ENCODE measurements at regions not wholly inside any gene's neighbourhood (a gene's known extent, or its start where the extent isn't known, plus 50 kb on each side); places are given as distances from the start of the nearest gene placed in this dataset.
"Not testable (repeated sequence)": the region's sequence is repeated elsewhere in the genome, so short reads cannot be mapped to it uniquely, and the experiment has no call there.

DNA sequence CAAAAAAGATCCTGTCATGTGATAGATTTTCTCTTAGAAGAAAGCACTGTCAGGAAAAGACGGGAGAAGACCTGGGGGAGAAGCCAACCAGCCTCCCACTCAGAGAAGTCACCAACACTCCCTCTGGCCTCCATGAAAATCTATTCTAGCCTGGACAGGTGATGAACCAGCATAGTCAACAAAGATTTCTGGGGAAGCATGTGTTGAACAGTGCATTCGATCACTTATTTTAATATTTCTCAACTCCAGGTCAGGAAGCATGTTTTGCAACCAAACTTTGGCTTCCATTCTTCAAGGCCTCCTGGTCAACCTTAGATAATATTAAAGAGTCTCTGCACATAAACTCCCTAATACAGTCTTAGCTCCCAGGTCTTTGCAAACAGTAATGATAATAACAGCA lies 74.7 kb upstream of the ERCC4 start:
- Histone ChIP-seq H3K36me3 (ENCODE audit: control insufficient read depth, insufficient read depth, low read length) (no peaks in the 10 kb centered on the region), H3K4me3 (ENCODE audit: low read depth, low read length) (no peak overlapping the region), H3K9ac (no peak overlapping the region), H3K4me1 (no peaks in the 10 kb centered on the region), H3K9me3 (ENCODE audit: control insufficient read depth, low read length) (no peaks in the 10 kb centered on the region), H2AFZ (no peak overlapping the region), H3K79me2 (no peaks in the 10 kb centered on the region), H3K4me2 (ENCODE audit: low read length) (no peak overlapping the region), H3K27me3 (ENCODE audit: control insufficient read depth, insufficient read depth, low read length) (no peaks in the 10 kb centered on the region), H3K27ac (no peak overlapping the region)
- TF ChIP-seq, protein P1, sequence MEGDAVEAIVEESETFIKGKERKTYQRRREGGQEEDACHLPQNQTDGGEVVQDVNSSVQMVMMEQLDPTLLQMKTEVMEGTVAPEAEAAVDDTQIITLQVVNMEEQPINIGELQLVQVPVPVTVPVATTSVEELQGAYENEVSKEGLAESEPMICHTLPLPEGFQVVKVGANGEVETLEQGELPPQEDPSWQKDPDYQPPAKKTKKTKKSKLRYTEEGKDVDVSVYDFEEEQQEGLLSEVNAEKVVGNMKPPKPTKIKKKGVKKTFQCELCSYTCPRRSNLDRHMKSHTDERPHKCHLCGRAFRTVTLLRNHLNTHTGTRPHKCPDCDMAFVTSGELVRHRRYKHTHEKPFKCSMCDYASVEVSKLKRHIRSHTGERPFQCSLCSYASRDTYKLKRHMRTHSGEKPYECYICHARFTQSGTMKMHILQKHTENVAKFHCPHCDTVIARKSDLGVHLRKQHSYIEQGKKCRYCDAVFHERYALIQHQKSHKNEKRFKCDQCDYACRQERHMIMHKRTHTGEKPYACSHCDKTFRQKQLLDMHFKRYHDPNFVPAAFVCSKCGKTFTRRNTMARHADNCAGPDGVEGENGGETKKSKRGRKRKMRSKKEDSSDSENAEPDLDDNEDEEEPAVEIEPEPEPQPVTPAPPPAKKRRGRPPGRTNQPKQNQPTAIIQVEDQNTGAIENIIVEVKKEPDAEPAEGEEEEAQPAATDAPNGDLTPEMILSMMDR (IDR thresholded peaks at IDR 0.05), result no peak

DNA sequence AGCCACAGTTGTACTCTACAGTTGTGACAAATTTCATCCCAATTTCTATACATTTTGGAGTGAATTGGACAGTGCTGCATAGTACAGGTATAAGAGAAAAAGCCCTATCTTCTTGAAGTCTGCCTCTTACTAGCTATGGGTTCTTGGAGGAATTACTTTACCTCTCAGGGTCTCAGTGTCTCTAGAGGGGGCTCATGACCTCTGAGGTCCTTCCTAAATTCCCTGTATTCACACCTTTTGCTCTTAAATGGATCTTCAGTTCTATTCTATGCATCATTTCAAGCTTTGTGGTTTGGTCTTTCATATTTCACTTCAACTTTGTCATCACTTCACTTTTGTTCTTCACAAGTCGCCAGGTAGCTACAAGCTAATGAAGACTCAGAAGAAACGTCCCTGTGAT lies 71.2 kb upstream of the ERCC4 start:
- Histone ChIP-seq H3K4me3 (ENCODE audit: low read depth, low read length) (no peak overlapping the region), H3K4me1 (no peaks in the 10 kb centered on the region), H3K27me3 (ENCODE audit: control insufficient read depth, insufficient read depth, low read length) (no peaks in the 10 kb centered on the region), H2AFZ (no peak overlapping the region), H3K36me3 (ENCODE audit: control insufficient read depth, insufficient read depth, low read length) (no peaks in the 10 kb centered on the region), H3K4me2 (ENCODE audit: low read length) (no peak overlapping the region), H3K9ac (no peak overlapping the region), H3K27ac (no peak overlapping the region), H3K9me3 (ENCODE audit: control insufficient read depth, low read length) (no peaks in the 10 kb centered on the region), H3K79me2 (no peaks in the 10 kb centered on the region)
- TF ChIP-seq, protein P1 (IDR thresholded peaks at IDR 0.05), result no peak

DNA sequence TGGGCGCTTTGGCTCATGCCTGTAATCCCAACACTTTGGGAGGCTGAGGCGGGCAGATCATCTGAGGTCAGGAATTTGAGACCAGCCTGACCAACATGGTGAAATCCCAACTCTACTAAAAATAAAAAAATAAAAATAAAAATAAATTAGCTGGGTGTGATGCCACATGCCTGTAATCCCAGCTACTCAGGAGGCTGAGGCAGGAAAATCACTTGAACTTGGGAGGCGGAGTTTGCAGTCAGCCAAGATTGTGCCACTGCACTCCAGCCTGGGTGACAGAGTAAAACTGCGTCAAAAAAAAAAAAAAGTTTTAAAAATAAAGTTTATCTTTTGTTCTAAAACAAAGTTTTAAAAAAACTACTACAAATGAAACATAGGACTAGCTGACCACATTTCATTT lies 69.8 kb upstream of the ERCC4 start:
- not testable (repeated sequence) for H3K79me2 ChIP-seq; H3K27ac ChIP-seq; H3K9me3 ChIP-seq (ENCODE audit: control insufficient read depth, low read length); H3K36me3 ChIP-seq (ENCODE audit: control insufficient read depth, insufficient read depth, low read length); H3K27me3 ChIP-seq (ENCODE audit: control insufficient read depth, insufficient read depth, low read length); H2AFZ ChIP-seq; H3K9ac ChIP-seq; H3K4me3 ChIP-seq (ENCODE audit: low read depth, low read length); H3K4me1 ChIP-seq; H3K4me2 ChIP-seq (ENCODE audit: low read length)

DNA sequence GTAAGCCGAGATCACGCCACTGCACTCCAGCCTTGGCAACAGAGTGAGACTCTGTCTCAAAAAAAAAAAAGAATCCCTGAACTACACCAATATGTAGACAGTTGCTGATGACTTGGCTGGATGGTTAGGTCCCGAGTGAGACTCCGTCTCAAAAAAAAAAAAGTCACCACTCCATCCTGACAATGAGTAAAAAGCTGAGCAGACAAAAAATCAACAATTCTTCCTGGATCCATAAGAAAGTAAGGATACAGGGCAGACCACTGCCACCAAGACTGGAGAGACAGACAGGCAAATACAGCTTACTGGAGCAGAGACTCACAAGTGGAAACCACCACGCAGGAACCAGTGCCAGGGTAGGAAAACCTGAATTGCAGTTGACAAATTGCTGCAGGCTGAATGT lies 67.1 kb upstream of the ERCC4 start:
- Histone ChIP-seq H3K79me2 (no peaks in the 10 kb centered on the region), H3K9ac (no peak overlapping the region), H3K4me3 (ENCODE audit: low read depth, low read length) (no peak overlapping the region), H3K27me3 (ENCODE audit: control insufficient read depth, insufficient read depth, low read length) (no peaks in the 10 kb centered on the region), H2AFZ (no peak overlapping the region), H3K4me2 (ENCODE audit: low read length) (no peak overlapping the region), H3K9me3 (ENCODE audit: control insufficient read depth, low read length) (no peaks in the 10 kb centered on the region), H3K36me3 (ENCODE audit: control insufficient read depth, insufficient read depth, low read length) (no peaks in the 10 kb centered on the region), H3K4me1 (no peaks in the 10 kb centered on the region), H3K27ac (no peak overlapping the region)
- TF ChIP-seq, protein P1 (IDR thresholded peaks at IDR 0.05), result no peak

DNA sequence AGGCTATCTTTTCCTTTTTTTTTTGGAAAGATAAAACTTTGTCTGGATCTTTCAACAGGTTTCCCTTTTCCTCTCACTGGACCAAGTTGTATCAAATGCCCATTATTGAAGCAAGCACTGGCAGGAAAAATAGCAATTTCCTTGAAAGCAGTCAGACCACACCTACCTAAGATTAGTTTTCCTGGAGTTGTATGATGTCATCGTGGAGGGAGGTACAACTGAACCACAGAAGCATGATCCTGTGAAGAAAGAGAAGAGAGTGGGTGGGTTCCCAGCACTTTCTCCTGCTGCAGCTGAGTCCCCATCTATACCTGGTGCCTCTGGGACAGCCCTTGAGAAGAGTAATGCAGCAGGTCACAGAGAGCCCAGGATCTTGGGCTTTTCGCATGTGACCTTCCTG lies 63.6 kb upstream of the ERCC4 start:
- TF ChIP-seq, protein P1 (IDR thresholded peaks at IDR 0.05), result no peak
- no peak overlapping the region for H2AFZ ChIP-seq
- no peak overlapping the region for H3K4me3 ChIP-seq (ENCODE audit: low read depth, low read length)
- H3K4me2 ChIP-seq (ENCODE audit: low read length), result no peak overlapping the region
- H3K9ac ChIP-seq, result no peak overlapping the region
- no peak overlapping the region for H3K27ac ChIP-seq
- H3K9me3 ChIP-seq (ENCODE audit: control insufficient read depth, low read length), result no peaks in the 10 kb centered on the region
- H3K4me1 ChIP-seq, result no peaks in the 10 kb centered on the region
- no peaks in the 10 kb centered on the region for H3K79me2 ChIP-seq
- H3K27me3 ChIP-seq (ENCODE audit: control insufficient read depth, insufficient read depth, low read length), result no peaks in the 10 kb centered on the region
- H3K36me3 ChIP-seq (ENCODE audit: control insufficient read depth, insufficient read depth, low read length), result no peaks in the 10 kb centered on the region
